K562 (cell line): ENCODE measurements at regions not wholly inside any gene's neighbourhood (a gene's known extent, or its start where the extent isn't known, plus 50 kb on each side); places are given as distances from the start of the nearest gene placed in this dataset.

Source experiments
- BACH1 ChIP-seq: fragments of 200-800 bp; sonication (Bioruptor generic); IDR thresholded peaks from 2 replicates; pipeline ENCODE4 v1.6.1; 2016; ENCODE audit warnings: missing genetic modification characterization, missing compliant biosample characterization
- GATA2 ChIP-seq: sonication (generic); formaldehyde crosslinking; IDR thresholded peaks from 2 replicates; pipeline ENCODE4 v1.4.0; 2020; ENCODE audit warnings: mild to moderate bottlenecking, missing genetic modification reagents
- KLF1 ChIP-seq: fragments of 450-650 bp; IDR thresholded peaks from 2 replicates; pipeline ENCODE4 v1.6.1; 2016; ENCODE audit warnings: missing genetic modification characterization, missing compliant biosample characterization
- REST ChIP-seq, 2 experiments: fragments of 450-650 bp; formaldehyde crosslinking in 1 of 2; IDR thresholded peaks; 2 replicates each; pipeline versions ENCODE4 v1.4.0 to v1.6.1; 2014 to 2020; ENCODE audit warnings: mild to moderate bottlenecking in 2 of 2, borderline replicate concordance in 1 of 2, low read depth in 1 of 2
- RFX5 ChIP-seq: IDR thresholded peaks from 2 replicates; pipeline ENCODE4 v1.6.1; 2011; ENCODE audit warnings: low read depth, mild to moderate bottlenecking, improper control_type of control experiment, low read length
- SETDB1 ChIP-seq: IDR thresholded peaks from one replicate; pipeline ENCODE4 v1.6.1; 2012; ENCODE audit warnings: low read length, control low read depth, inconsistent platforms
- SP1 ChIP-seq: sonication (generic); formaldehyde crosslinking; IDR thresholded peaks from 2 replicates; pipeline ENCODE4 v1.8.1; 2022; ENCODE audit warnings: mild to moderate bottlenecking, missing genetic modification reagents
- ZNF354B ChIP-seq: fragments of 250-450 bp; sonication (Bioruptor Pico); IDR thresholded peaks from 2 replicates; pipeline ENCODE4 v1.4.0; 2020
- ZNF384 ChIP-seq: IDR thresholded peaks from 2 replicates; pipeline ENCODE4 v1.6.1; 2012; ENCODE audit warnings: low read depth, low read length, improper control_type of control experiment
- ZNF695 ChIP-seq: fragments of 450-650 bp; formaldehyde crosslinking; IDR thresholded peaks from 2 replicates; pipeline ENCODE4 v1.4.0; 2020; ENCODE audit warnings: mild to moderate bottlenecking, moderate library complexity
- TF ChIP-seq, protein P1 (sequence below): conservative IDR thresholded peaks from 2 replicates; pipeline ENCODE4 v1.6.1; 2011; ENCODE audit warnings: low read depth, mild to moderate bottlenecking, low read length; ENCODE audit not compliant: control insufficient read depth
- TF ChIP-seq, protein P2 (sequence below): sonication (generic); formaldehyde crosslinking; IDR thresholded peaks from 2 replicates; pipeline ENCODE4 v1.8.0; 2022; ENCODE audit warnings: mild to moderate bottlenecking, missing genetic modification reagents
- TF ChIP-seq, protein P3 (sequence below): IDR thresholded peaks from 2 replicates; pipeline ENCODE4 v1.6.1; 2011; ENCODE audit warnings: borderline replicate concordance, low read depth, mild to moderate bottlenecking, moderate library complexity, low read length; ENCODE audit not compliant: insufficient read depth, poor library complexity, severe bottlenecking
- TF ChIP-seq, protein P4 (sequence below): fragments of 200-400 bp; formaldehyde crosslinking; IDR thresholded peaks from 2 replicates; pipeline ENCODE4 v1.6.1; 2017; ENCODE audit warnings: mild to moderate bottlenecking, low read depth, low read length, moderate library complexity

DNA sequence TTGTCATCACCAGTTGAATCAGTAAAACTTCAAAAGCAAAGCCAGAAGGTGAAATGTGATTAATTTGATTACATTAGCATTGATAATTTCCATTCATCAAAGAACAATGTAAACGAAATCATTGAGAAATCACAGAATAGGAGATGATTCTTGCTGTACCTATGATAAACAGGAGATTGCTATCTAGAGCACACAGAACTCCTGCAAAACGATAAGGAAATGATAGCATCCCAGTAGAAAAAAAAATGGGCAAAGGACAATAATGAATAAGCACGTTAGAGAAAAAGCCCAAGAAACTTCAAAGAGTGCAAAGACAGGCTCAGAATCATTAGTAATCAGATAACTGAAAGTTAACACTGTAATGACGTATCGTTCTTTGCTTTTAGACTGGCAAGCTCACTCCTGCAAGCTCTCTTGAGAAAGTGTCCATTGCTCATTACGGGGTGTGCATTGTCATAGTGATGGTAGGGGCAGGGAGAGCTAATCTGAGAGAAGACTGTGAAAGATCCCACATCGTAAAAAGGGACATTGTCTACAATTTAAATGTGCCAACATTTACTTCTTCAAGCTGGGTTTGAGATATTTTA is 143.6 kb downstream of the SPP2 start:
- TF ChIP-seq GATA2 (no peak), BACH1 (tag) (no peak), SP1 (CRISPR knock-in tag) (no peak), KLF1 (tag) (no peak), ZNF354B (no peak), RFX5 (no peak), SETDB1 (no peak), ZNF384 (no peak), ZNF695 (CRISPR knock-in tag) (no peak), REST (IDR thresholded peaks at IDR 0.05; ENCODE audit: borderline replicate concordance) (no peak), REST (CRISPR knock-in tag; IDR thresholded peaks at IDR 0.05; ENCODE audit: low read depth) (no peak)
- TF ChIP-seq, protein P1, sequence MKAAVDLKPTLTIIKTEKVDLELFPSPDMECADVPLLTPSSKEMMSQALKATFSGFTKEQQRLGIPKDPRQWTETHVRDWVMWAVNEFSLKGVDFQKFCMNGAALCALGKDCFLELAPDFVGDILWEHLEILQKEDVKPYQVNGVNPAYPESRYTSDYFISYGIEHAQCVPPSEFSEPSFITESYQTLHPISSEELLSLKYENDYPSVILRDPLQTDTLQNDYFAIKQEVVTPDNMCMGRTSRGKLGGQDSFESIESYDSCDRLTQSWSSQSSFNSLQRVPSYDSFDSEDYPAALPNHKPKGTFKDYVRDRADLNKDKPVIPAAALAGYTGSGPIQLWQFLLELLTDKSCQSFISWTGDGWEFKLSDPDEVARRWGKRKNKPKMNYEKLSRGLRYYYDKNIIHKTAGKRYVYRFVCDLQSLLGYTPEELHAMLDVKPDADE = no peak
- TF ChIP-seq, protein P2, sequence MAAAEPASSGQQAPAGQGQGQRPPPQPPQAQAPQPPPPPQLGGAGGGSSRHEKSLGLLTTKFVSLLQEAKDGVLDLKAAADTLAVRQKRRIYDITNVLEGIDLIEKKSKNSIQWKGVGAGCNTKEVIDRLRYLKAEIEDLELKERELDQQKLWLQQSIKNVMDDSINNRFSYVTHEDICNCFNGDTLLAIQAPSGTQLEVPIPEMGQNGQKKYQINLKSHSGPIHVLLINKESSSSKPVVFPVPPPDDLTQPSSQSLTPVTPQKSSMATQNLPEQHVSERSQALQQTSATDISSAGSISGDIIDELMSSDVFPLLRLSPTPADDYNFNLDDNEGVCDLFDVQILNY (CRISPR knock-in tag) = no peak
- TF ChIP-seq, protein P3, sequence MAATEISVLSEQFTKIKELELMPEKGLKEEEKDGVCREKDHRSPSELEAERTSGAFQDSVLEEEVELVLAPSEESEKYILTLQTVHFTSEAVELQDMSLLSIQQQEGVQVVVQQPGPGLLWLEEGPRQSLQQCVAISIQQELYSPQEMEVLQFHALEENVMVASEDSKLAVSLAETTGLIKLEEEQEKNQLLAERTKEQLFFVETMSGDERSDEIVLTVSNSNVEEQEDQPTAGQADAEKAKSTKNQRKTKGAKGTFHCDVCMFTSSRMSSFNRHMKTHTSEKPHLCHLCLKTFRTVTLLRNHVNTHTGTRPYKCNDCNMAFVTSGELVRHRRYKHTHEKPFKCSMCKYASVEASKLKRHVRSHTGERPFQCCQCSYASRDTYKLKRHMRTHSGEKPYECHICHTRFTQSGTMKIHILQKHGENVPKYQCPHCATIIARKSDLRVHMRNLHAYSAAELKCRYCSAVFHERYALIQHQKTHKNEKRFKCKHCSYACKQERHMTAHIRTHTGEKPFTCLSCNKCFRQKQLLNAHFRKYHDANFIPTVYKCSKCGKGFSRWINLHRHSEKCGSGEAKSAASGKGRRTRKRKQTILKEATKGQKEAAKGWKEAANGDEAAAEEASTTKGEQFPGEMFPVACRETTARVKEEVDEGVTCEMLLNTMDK = no peak
- TF ChIP-seq, protein P4, sequence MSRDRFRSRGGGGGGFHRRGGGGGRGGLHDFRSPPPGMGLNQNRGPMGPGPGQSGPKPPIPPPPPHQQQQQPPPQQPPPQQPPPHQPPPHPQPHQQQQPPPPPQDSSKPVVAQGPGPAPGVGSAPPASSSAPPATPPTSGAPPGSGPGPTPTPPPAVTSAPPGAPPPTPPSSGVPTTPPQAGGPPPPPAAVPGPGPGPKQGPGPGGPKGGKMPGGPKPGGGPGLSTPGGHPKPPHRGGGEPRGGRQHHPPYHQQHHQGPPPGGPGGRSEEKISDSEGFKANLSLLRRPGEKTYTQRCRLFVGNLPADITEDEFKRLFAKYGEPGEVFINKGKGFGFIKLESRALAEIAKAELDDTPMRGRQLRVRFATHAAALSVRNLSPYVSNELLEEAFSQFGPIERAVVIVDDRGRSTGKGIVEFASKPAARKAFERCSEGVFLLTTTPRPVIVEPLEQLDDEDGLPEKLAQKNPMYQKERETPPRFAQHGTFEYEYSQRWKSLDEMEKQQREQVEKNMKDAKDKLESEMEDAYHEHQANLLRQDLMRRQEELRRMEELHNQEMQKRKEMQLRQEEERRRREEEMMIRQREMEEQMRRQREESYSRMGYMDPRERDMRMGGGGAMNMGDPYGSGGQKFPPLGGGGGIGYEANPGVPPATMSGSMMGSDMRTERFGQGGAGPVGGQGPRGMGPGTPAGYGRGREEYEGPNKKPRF = no peak
